ENCODE measurements at regions not wholly inside any gene's neighbourhood (a gene's known extent, or its start where the extent isn't known, plus 50 kb on each side); places are given as distances from the start of the nearest gene placed in this dataset.

DNA sequence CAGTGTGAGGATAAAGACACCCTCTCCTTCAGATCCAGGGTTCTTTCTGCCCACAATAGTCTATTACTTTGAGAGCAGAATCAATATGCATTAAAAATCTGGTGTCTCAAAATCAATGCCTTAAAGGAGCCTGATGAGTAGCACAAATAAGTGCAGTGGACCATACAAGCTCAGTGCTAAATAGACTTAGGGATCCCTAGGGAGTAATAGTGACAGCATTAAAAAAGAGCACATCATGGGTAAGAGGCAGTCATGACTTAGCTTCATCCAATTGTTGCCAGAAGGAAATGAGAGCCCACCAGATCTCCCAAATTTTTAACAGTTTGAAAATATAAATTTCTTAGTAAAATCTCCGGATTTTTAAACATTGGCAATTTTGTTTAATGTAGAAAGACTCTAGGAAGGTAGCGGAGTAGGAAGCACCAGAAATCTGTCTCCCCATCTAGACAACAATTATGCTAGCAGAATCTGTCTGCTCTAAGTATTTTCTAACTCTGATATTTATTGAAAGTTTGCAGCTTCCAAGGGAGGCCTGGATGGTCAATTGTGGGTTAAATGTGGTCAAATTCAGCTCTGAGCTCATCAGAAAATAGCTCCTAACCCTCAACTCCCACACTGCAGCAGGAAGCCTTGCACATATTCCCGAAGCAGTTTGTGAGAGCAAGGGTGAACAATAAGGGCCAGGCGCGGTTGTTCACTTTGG is 443.9 kb downstream of the TLE1 start:
- DNase-seq: no peak

DNA sequence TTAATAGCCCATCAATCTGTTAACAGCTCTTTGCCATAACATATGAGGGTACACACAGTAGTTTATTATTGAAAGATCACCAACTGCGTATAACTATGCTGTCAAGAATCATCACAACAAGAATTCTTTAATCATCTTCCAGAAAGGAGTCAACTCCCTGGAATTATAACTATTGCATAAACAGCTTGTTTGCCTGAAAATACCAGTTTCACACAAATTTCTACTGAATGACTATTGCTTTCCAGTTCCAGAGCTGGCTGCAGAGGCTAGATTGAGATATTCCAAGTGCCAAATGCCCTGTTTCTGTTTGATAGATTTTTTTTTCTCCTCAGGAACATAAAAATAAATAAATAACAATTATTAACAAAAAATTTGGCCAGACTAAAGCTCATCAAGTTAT is 444.7 kb downstream of the TLE1 start:
- no peak for DNase-seq

DNA sequence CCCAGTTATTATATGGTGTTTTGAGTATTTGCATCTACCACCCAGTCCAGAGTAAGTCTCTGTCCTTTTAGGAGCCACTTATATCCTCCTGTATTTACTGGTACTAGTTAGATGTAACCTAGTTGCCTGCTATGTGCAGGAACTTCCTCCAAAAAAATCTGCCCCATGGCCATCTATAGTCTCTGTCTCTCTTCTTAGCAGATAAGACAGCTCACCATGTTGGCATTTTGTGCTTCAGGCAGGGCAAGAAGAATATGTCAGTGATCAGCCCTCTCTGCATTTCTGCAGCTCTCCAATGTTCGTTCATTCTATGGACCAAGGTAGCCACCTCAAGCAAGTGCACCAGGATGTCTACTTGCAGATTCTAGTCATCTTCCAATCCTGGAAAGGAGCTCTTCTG is 446.5 kb downstream of the TLE1 start:
- DNase-seq: no peak

DNA sequence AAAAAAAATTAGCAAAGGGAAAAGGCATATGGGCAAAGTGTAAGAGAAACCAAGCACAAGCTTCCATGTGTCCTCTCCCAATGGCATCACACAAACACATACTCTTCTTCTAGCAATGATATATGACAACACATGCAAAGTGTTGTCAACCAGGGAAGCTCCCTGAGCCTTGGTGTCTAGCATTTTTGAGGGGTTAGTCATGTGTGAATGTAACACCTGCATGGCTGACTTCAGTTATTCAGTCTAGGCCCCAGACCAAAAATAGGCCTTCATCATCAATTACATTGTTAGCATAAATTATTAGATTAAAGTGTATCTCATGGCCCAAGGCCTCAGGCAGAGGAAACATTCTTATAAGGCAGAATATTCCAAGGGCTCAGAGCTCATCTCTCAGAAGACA is 450.0 kb downstream of the TLE1 start:
- DNase-seq: no peak

DNA sequence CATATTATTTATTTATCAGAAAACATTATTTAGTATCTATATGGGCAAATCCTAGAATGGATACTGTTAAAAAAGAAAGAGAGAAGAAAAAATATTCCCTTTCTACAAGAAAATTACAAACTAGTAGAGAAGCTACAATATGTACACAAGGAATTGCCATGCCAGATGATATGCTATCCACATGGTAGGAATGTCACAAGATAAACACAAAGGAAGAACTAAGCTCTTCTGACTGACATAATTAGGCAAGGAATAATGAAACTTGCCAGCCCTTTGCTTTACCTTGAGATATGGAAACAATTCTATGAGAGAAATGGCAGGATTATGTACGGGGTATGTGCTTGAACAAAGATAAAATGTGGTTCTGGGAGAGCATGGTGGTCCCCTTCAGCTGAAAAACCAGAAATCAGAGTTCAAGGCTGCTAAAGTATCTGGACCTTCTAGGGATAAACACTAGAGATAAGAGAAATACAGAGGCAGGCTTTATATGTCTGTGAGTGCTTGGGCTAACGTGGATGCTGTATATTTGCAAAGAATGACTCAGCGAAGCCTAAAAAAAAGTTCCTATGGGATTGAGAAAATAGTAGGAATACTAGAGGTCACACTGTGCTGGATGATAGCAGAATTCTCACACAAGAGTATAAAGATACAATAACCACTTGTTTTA is 451.6 kb downstream of the TLE1 start:
- DNase-seq: no peak

DNA sequence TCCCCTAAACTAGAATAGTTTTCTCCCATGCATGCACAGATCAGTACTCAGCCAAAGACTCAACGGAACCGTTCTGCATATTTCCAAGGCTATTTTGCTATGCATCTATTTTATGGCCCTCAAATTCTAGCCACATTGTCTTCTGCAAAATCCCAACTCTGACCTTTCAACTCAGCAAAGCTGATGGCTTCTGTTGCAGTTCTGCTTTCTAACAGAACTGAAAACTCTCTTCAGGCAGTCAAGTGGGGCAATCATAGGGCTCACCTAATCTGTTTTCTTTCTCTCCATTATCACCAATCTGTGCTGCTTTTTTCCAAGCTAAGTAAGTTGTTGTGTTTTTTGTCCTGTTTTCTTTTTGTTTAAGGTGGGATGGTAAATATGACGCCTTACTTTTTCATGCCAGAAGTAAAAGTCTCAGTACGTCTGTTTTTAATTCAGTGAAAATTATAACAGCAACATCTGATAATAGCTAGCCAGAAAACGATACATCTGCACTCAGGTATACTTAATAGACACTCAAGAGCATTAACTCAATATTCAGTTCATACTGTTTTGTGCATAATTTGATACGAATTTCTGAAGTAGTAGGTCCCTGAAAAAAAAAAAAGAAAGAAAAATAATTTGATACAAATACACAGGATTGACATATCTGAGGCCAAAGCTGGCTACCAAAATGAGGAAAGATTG is 454.3 kb downstream of the TLE1 start:
- no peak for DNase-seq

DNA sequence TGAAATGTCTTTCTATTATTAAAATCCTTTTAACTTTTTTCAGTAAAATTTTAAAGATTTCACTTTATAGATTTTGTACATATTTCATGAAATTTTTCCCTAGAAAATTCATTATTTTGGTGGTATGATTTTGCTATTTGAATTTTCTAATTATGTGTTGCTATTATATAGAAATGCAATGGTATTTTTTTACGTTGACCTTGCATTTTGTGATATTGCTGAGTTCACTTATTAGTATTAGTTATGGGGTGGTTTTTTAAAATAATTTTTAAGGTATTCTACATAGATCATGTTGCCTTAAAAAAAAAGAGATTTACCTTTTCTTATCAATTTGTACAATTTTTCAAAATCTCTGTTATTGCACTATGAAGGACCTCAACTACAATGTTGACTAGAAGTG is 458.3 kb downstream of the TLE1 start:
- DNase-seq: no peak

DNA sequence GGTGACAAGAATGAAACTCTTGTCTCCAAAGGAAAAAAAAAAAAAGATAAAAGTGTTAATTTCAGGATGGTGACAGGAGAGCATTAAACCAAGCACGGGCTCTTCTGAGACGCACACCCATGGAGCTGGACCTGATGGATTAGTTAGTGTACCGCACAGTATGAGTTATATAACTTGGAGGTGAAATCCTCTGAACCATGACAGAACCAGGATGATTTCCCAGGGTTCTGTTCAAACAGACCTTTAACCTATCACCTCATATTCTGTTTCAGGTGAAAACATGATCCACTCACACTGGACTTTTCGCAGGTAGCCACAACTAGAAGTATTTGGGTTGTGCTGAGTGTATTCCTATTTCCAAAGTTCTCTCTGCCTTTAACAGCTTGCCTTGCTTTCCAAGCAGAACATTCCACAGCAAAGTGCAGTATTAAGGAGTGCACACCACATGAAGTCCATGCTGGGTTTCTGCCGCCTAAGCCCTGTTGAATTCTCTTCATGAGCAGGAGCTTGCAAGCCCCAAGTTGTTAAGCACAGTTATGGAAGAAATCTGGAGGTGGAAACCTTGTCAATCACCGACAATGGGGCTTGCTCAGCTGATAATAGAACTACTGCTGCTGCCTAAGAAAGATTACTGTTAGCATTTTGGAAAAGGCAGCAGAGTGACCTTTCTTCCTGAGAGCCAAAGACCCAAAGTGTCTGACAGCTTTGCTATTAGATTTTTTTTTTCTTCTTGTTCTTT is 461.7 kb downstream of the TLE1 start:
- no peak for DNase-seq

DNA sequence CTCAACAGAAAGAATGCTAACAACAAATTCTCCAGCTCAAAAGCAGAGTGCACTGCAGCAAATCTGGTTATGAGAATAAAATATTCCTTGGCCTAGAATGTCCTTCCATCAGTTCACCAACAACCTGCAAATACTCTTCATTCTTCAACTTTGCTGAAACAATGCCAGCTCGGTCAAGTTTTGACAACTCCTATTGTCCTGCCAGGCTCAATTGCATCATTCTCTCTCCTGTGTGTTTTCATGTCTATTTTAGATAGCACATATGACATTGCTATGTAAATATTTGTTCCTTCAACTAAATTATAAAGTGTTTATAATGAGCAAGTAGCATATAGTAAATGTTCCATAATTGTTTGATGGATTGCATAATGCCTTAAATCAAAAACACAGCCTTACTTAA is 463.8 kb downstream of the TLE1 start:
- no peak for DNase-seq

DNA sequence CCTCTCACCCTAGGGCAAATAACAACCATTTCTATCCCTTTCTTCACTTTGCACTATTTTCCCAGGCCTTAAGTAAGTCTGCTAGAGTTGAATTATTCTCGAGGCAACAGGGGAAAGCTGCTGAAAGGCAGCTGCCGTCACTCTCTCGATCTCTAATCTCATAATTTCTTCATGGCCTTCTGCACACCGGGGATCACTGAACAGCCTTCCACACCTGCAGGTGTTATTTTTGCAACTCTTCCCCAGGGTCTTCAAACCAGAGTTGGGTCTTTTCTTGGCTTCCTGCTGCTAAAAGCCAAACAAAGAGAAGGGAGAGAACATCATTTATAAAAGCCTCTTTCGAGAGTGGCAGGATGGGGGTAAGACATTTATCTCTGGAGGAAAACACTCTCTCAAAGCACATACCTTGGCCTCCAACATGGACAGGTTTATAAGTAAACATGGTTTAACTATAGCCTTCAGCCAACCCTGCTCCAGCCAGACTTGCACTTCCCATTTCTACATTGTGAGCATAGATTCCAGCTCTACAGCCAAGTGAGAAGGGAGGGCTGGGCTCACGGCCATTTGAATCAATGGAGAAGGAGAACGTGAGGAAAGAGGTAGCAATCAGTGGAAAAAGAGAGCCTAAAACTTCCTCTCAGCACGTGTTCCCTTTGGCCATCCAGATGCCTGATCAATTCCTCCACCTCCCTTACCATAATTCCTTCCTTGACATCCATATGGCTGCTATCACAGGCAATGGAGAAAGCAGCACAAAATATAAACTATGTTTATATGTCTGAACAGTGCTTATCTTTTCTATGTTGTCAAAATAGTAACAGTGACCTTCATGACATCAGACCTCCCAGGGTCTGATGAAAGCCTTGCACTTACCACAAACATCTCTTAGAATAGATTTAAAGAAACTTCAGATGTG is 464.9 kb downstream of the TLE1 start:
- no peak for DNase-seq

GRCh38 chr9:81214975-81215374 is 474.4 kb downstream of the TLE1 start:
- no peak for DNase-seq

DNA sequence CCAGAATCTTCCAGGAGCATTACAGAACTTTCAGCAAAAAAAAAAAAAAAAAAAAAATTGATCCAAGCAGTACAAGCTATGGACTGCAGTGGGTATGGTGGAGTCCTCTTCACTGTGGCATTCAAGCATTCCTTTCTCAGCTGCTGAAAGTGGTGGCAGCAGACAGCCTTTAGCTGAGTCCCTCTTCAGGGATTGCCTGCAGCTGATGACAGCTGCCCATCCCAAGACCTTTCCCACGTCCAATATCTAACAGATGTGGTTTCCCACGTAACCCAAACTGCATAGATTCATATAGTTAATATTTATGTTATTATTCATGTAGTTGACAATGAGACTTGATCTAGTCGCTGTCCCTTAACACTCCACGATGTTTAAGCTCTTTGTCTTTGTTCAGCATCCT is 475.9 kb downstream of the TLE1 start:
- DNase-seq: no peak

GRCh38 chr9:81211741-81212140 is 477.6 kb downstream of the TLE1 start:
- no peak for DNase-seq

DNA sequence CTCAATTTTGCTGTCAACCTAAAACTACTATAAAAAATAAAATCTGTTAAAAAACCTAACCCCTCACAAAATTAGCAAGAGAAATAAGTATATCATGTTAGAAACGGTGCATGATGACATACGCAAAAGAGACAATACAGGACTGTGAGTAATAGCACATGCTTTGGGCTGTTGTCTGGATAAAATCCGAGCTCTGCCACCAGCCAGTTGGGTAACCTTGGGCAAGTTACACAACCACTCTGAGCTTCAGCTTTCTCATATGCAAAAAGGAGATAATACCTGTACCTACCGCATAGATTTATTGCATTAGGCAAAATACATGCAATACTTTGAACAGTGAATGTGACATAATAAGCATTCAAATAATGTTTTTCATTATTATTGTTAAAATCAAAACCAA is 481.7 kb downstream of the TLE1 start:
- no peak for DNase-seq

GRCh38 chr9:81202292-81202691 is 487.1 kb downstream of the TLE1 start:
- no peak for DNase-seq

DNA sequence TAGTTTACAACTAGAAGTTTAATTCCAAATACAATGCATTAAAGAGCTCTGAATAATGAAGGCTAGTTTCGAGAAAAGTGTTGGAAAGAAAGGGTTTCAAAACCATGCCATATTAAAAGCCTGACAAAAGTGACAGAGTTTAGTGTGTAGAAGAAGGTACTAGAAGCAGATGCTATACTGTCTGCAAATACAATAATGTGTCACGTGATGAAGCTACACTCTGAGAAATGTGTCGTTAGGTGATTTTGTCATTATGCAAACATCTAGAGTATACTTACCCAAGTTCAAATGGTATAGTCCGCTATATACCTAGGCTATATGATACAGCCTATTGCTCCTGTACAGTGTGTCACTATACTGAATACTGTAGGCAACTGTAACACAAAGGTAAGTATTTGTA is 494.1 kb downstream of the TLE1 start:
- no peak for DNase-seq

GRCh38 chr9:81193362-81194339 is 495.7 kb downstream of the TLE1 start:
- no peak for DNase-seq

GRCh38 chr9:81191222-81191621 is 498.1 kb downstream of the TLE1 start:
- no peak for DNase-seq

- no peak for DNase-seq
Observed at GRCh38 chr9:81190659-81191058, 498.7 kb downstream of the TLE1 start.

- peak; percentile 76 for DNase-seq
Observed at GRCh38 chr9:81183761-81184160, 505.6 kb downstream of the TLE1 start.

GRCh38 chr9:81182431-81182830 is 506.9 kb downstream of the TLE1 start:
- peak; percentile 50 for DNase-seq
